Muscle of back (tissue), 3 donors: ENCODE measurements at regions not wholly inside any gene's neighbourhood (a gene's known extent, or its start where the extent isn't known, plus 50 kb on each side); places are given as distances from the start of the nearest gene placed in this dataset.
A peak's percentile ranks its signal among the peaks of the same experiment; 100 is the strongest.
"Not testable (repeated sequence)": the region's sequence is repeated elsewhere in the genome, so short reads cannot be mapped to it uniquely, and the experiment has no call there.

ENCODE experiments used
- DNase-seq, 3 donors: peaks; one replicate each; pipeline versions ENCODE4 v3.0.0 to v3.0.0-alpha.2; 2013

- DNase-seq = peak in 2 of 3 donors; percentile 38 to 88
These were observed 504.1 kb downstream of the NTRK3 start for GRCh38 chr15:87752250-87752951.

- DNase-seq = no peak
These were observed 508.1 kb downstream of the NTRK3 start for GRCh38 chr15:87748483-87748882.

- no peak for DNase-seq
These were observed 509.5 kb downstream of the NTRK3 start for GRCh38 chr15:87747087-87747486.

GRCh38 chr15:87746333-87746732 lies 510.2 kb downstream of the NTRK3 start:
- no peak for DNase-seq

- no peak for DNase-seq
These were observed 511.7 kb downstream of the NTRK3 start for GRCh38 chr15:87744815-87745214.

- DNase-seq = no peak
These were observed 513.0 kb downstream of the NTRK3 start for GRCh38 chr15:87743562-87743961.

- DNase-seq = no peak
These were observed 515.2 kb downstream of the NTRK3 start for GRCh38 chr15:87741350-87741749.

GRCh38 chr15:87740655-87741344 lies 515.7 kb downstream of the NTRK3 start:
- no peak for DNase-seq

- no peak for DNase-seq
These were observed 516.7 kb downstream of the NTRK3 start for GRCh38 chr15:87739866-87740265.

GRCh38 chr15:87739081-87739480 lies 517.5 kb downstream of the NTRK3 start:
- DNase-seq = no peak

GRCh38 chr15:87737460-87737859 lies 519.1 kb downstream of the NTRK3 start:
- not testable (repeated sequence) for DNase-seq

GRCh38 chr15:87736891-87737389 lies 519.6 kb downstream of the NTRK3 start:
- no peak for DNase-seq

GRCh38 chr15:87736401-87736800 lies 520.1 kb downstream of the NTRK3 start:
- peak in 1 of 3 donors; percentile 73 for DNase-seq

GRCh38 chr15:87735522-87735921 lies 521.0 kb downstream of the NTRK3 start:
- peak in 1 of 3 donors; percentile 56 for DNase-seq

- no peak for DNase-seq
These were observed 521.8 kb downstream of the NTRK3 start for GRCh38 chr15:87734571-87735373.

- no peak for DNase-seq
These were observed 522.6 kb downstream of the NTRK3 start for GRCh38 chr15:87733977-87734376.

GRCh38 chr15:87733541-87733941 lies 523.0 kb downstream of the NTRK3 start:
- no peak for DNase-seq

GRCh38 chr15:87732976-87733375 lies 523.6 kb downstream of the NTRK3 start:
- DNase-seq = no peak

GRCh38 chr15:87731630-87732029 lies 524.9 kb downstream of the NTRK3 start:
- no peak for DNase-seq

- DNase-seq = no peak
These were observed 525.8 kb downstream of the NTRK3 start for GRCh38 chr15:87730706-87731105.

GRCh38 chr15:87728998-87729397 lies 527.5 kb downstream of the NTRK3 start:
- no peak for DNase-seq

- no peak for DNase-seq
These were observed 529.5 kb downstream of the NTRK3 start for GRCh38 chr15:87727073-87727472.
